GM12874 (cell line): ENCODE measurements at regions not wholly inside any gene's neighbourhood (a gene's known extent, or its start where the extent isn't known, plus 50 kb on each side); places are given as distances from the start of the nearest gene placed in this dataset.

Experiments used
- TF ChIP-seq, protein P1 (sequence below): IDR thresholded peaks from 2 replicates; pipeline ENCODE4 v1.5.1; 2011; ENCODE audit warnings: low read depth, mild to moderate bottlenecking, control low read depth, low read length, moderate library complexity; ENCODE audit not compliant: insufficient read depth

DNA sequence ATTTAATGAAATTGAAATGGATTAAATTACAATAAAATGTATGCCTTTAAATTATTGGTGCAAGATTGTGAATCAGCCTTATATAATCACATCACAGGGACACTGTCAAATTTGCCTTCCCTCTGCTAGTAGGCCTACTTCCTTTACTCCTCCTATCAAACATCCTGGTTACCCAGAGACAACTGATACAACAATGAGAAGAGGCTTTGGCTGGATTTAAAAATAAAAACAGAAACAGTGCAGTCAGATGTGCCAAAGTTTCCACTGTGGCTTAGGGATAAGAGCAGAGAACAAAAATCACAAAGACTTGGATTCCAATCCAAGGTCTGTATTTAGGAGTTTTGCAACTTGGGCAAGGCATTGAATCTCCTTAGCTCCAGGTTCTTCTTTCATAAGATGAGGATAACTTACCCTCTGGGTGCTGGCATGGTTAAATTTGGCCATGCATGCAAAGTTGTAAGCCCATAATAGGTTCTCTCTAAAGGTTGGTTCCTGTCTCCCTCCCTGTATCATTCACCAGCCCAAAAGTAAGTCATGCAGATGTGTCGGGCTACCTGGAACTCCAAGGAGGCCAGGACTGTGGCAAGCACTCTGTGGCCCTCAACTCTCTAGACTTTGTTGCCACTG, 99.3 kb upstream of the LRATD1 start:
- TF ChIP-seq, protein P1, sequence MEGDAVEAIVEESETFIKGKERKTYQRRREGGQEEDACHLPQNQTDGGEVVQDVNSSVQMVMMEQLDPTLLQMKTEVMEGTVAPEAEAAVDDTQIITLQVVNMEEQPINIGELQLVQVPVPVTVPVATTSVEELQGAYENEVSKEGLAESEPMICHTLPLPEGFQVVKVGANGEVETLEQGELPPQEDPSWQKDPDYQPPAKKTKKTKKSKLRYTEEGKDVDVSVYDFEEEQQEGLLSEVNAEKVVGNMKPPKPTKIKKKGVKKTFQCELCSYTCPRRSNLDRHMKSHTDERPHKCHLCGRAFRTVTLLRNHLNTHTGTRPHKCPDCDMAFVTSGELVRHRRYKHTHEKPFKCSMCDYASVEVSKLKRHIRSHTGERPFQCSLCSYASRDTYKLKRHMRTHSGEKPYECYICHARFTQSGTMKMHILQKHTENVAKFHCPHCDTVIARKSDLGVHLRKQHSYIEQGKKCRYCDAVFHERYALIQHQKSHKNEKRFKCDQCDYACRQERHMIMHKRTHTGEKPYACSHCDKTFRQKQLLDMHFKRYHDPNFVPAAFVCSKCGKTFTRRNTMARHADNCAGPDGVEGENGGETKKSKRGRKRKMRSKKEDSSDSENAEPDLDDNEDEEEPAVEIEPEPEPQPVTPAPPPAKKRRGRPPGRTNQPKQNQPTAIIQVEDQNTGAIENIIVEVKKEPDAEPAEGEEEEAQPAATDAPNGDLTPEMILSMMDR: no peak

DNA sequence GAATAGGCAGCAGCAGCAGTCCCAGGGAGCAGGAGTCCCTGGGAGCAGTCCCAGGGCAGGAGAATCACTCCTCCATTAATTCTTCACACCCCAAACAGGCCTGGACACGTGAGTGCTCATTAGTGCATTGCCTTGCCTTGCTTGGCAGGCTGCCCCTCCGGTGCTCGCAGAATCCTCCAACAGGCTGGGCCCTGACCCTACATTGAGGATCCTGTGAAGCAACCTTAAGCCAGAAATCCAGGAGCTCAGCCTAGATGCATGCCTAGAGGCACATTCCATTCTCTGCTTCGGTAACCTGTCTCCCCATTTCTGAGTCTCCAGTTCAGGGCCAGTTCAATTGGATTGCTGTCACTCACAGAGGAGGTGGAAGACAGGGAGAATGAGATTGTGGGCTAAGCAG, 97.4 kb upstream of the LRATD1 start:
- TF ChIP-seq, protein P1: no peak

DNA sequence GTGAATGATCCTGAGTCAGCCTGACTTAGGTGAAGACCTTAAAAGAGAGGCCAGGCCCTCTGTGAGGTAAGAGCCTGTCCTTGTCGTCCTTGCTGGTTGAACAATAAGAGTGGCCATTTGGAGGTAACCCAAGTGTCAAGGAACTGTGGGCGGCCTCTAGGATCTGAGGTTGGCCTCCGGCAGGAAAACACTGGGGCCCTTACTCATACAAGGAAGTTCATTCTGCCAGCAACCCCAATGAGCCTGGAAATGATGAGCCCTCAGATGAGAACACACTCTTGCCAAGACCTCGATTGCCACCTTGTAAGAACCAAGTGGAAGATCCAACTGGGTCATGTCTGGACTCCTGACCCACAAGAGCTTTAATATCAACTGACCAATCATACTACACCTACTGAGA, 95.5 kb upstream of the LRATD1 start:
- TF ChIP-seq, protein P1: no peak

DNA sequence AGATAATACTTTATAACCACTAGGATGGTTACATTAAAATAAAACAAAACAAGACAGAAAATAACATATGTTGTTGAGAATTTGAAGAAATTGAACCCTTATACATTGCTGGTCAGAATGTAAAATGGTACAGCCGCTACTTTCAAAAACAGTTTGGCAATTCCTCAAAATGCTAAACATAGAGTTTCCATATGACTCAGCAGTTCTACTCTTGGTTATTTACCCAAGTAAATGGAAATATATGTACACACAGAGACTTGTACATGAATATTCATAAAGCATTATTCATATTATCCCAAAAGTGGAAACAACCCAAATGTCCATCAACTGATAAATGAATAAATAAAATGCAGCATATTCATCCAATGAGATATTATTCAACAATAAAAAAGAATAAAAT, 92.5 kb upstream of the LRATD1 start:
- TF ChIP-seq, protein P1: no peak

DNA sequence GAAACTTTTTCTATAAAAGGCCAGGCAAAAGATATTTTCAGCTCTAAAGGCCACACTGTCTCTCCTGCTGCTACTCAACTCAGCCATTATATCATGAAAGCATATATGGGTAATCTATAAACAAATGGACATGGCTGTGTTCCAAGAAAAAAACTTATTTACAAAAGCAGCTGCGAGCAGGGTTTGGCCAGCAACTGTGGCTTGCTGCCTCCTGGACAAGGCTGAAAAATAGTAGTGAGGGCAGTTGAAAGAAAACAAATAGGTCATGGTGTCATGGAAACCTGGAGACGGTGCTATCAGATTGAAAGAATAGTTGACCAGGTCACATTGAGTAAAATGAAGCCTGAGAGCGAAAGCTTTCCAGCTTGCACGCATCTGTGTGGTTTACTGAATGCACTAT, 89.2 kb upstream of the LRATD1 start:
- TF ChIP-seq, protein P1: no peak

DNA sequence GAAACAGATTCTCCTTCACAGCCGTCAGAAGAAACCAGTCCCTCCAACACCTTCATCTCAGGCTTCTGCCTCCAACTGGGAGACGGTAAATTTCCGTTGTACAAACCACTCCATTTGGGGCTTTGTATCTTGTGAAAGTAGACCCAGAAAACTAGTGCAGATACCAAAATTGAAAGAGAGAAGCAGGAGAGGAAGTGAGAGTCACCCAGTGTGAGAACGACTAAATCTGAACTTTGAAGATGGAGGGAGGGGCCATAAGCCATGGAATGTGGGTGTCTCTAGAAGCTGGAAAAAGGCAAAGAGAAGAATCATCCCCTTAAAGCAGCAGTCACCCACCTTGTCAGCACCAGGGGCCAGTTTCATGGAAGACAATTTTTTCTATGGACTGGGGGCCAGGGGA, 88.3 kb upstream of the LRATD1 start:
- TF ChIP-seq, protein P1: no peak

DNA sequence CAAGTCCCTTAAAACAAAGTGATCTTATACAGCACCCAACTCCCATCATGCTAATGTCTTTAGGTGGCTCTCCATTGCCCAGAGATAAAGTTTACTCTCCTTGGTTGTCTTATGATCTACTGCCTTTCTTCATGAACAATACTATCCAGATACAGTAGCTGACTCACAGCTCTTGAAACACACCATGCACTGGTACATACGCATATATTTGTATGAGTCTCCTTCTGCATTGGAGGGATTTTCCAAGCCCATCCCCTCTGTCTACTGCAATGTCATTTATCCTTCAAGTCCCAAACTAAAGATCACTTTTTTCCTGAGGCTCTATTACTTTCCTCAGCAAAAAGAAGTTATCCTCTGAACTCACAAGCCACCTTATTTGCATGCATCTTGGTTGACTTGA, 84.7 kb upstream of the LRATD1 start:
- TF ChIP-seq, protein P1: no peak
